ENCODE measurements at regions not wholly inside any gene's neighbourhood (a gene's known extent, or its start where the extent isn't known, plus 50 kb on each side); places are given as distances from the start of the nearest gene placed in this dataset.

GRCh38 chr5:98641671-98642070 is 131.8 kb upstream of the RGMB start:
- TF ChIP-seq ZNF8 (CRISPR knock-in tag; IDR thresholded peaks at IDR 0.05), result no peak
- no peak for TF ChIP-seq BACH2 (CRISPR knock-in tag; IDR thresholded peaks at IDR 0.05; ENCODE audit: borderline replicate concordance)
- ATAC-seq, result no peak

- no peak for TF ChIP-seq ARNTL (CRISPR knock-in tag; IDR thresholded peaks at IDR 0.05; ENCODE audit: borderline replicate concordance, low read depth)
- no peak for ATAC-seq
Observed at GRCh38 chr5:98643569-98643968, 129.9 kb upstream of the RGMB start.

- TF ChIP-seq GLIS3 (CRISPR knock-in tag; IDR thresholded peaks at IDR 0.05), result no peak
- no peak for ATAC-seq
Observed at GRCh38 chr5:98651715-98652114, 121.7 kb upstream of the RGMB start.

- ATAC-seq, result no peak
- TF ChIP-seq POU6F1 (CRISPR knock-in tag; IDR thresholded peaks at IDR 0.05; ENCODE audit: borderline replicate concordance, low read depth) (no peak), CSRNP3 (CRISPR knock-in tag; IDR thresholded peaks at IDR 0.05) (no peak), ISL1 (CRISPR knock-in tag; IDR thresholded peaks at IDR 0.05) (no peak), ZNF565 (CRISPR knock-in tag; conservative IDR thresholded peaks at IDR 0.05; ENCODE audit: low read depth) (no peak), ZNF8 (CRISPR knock-in tag; IDR thresholded peaks at IDR 0.05) (no peak), GLIS3 (CRISPR knock-in tag; IDR thresholded peaks at IDR 0.05) (no peak), PPARA (CRISPR knock-in tag; IDR thresholded peaks at IDR 0.05; ENCODE audit: borderline replicate concordance) (no peak), BACH2 (CRISPR knock-in tag; IDR thresholded peaks at IDR 0.05; ENCODE audit: borderline replicate concordance) (no peak), OSR1 (CRISPR knock-in tag; IDR thresholded peaks at IDR 0.05) (no peak), PATZ1 (CRISPR knock-in tag; IDR thresholded peaks at IDR 0.05; ENCODE audit: borderline replicate concordance) (no peak)
Observed at GRCh38 chr5:98656125-98656795, 117.2 kb upstream of the RGMB start.

- TF ChIP-seq ESRRG (CRISPR knock-in tag; IDR thresholded peaks at IDR 0.05) (no peak), CSRNP3 (CRISPR knock-in tag; IDR thresholded peaks at IDR 0.05) (no peak), TCF4 (CRISPR knock-in tag; IDR thresholded peaks at IDR 0.05; ENCODE audit: borderline replicate concordance) (no peak), RARB (CRISPR knock-in tag; IDR thresholded peaks at IDR 0.05) (no peak), POU6F1 (CRISPR knock-in tag; IDR thresholded peaks at IDR 0.05; ENCODE audit: borderline replicate concordance, low read depth) (no peak), ZC3H10 (CRISPR knock-in tag; IDR thresholded peaks at IDR 0.05) (no peak), ZNF8 (CRISPR knock-in tag; IDR thresholded peaks at IDR 0.05) (no peak), SNAI2 (CRISPR knock-in tag; IDR thresholded peaks at IDR 0.05) (no peak), ZFP30 (CRISPR knock-in tag; IDR thresholded peaks at IDR 0.05) (no peak), ZNF565 (CRISPR knock-in tag; conservative IDR thresholded peaks at IDR 0.05; ENCODE audit: low read depth) (no peak), TOX (CRISPR knock-in tag; IDR thresholded peaks at IDR 0.05; ENCODE audit: borderline replicate concordance) (no peak), ZFP3 (CRISPR knock-in tag; IDR thresholded peaks at IDR 0.05) (no peak), PATZ1 (CRISPR knock-in tag; IDR thresholded peaks at IDR 0.05; ENCODE audit: borderline replicate concordance) (no peak), ARNTL (CRISPR knock-in tag; IDR thresholded peaks at IDR 0.05; ENCODE audit: borderline replicate concordance, low read depth) (no peak), GLIS3 (CRISPR knock-in tag; IDR thresholded peaks at IDR 0.05) (no peak), BACH2 (CRISPR knock-in tag; IDR thresholded peaks at IDR 0.05; ENCODE audit: borderline replicate concordance) (no peak)
- ATAC-seq, result no peak
Observed at GRCh38 chr5:98656796-98657195, 116.7 kb upstream of the RGMB start.
